Endodermal cell (in vitro differentiated cells): ENCODE measurements at regions not wholly inside any gene's neighbourhood (a gene's known extent, or its start where the extent isn't known, plus 50 kb on each side); places are given as distances from the start of the nearest gene placed in this dataset.

ENCODE experiments used
- DNase-seq: peaks from one replicate; pipeline ENCODE4 v3.0.0-alpha.2; 2017
- H3K27ac ChIP-seq: 2 replicates; pipeline ENCODE4 v1.5.1; 2013; ENCODE audit warnings: mild to moderate bottlenecking, low read depth, low read length, moderate library complexity
- H3K27me3 ChIP-seq: 2 replicates; pipeline ENCODE4 v1.6.1; 2013; ENCODE audit warnings: mild to moderate bottlenecking, low read length, moderate library complexity; ENCODE audit not compliant: insufficient read depth, control insufficient read depth, poor library complexity, severe bottlenecking
- H3K36me3 ChIP-seq: 2 replicates; pipeline ENCODE4 v1.7.0; 2013; ENCODE audit warnings: mild to moderate bottlenecking, low read length, moderate library complexity; ENCODE audit not compliant: control insufficient read depth, insufficient read depth
- H3K4me1 ChIP-seq: one replicate; pipeline ENCODE4 v1.7.0; 2013; ENCODE audit warnings: low read length; ENCODE audit not compliant: control insufficient read depth, insufficient read depth
- H3K4me3 ChIP-seq: 2 replicates; pipeline ENCODE4 v1.5.1; 2013; ENCODE audit warnings: mild to moderate bottlenecking, low read length, moderate library complexity
- H3K9ac ChIP-seq: 2 replicates; pipeline ENCODE4 v1.6.1; 2013; ENCODE audit warnings: mild to moderate bottlenecking, low read length, moderate library complexity; ENCODE audit not compliant: poor library complexity, severe bottlenecking; ENCODE audit errors: extremely low read depth
- H3K9me3 ChIP-seq: 2 replicates; pipeline ENCODE4 v1.6.1; 2013; ENCODE audit warnings: mild to moderate bottlenecking, low read length, moderate library complexity; ENCODE audit not compliant: control insufficient read depth
- H3K27ac Mint-ChIP-seq: 2 replicates; pipeline ENCODE4 v1.8.0; 2020; ENCODE audit warnings: mixed read lengths
- H3K27me3 Mint-ChIP-seq: 2 replicates; pipeline ENCODE4 v1.8.0; 2021; ENCODE audit warnings: mild to moderate bottlenecking, mixed read lengths; ENCODE audit not compliant: insufficient read depth
- H3K36me3 Mint-ChIP-seq: 2 replicates; pipeline ENCODE4 v1.8.0; 2020; ENCODE audit warnings: low read depth, mixed read lengths
- H3K4me1 Mint-ChIP-seq: 2 replicates; pipeline ENCODE4 v1.8.0; 2020; ENCODE audit warnings: mixed read lengths
- H3K4me3 Mint-ChIP-seq: 2 replicates; pipeline ENCODE4 v1.8.0; 2020; ENCODE audit warnings: mild to moderate bottlenecking, moderate library complexity, mixed read lengths
- H3K9me3 Mint-ChIP-seq: 2 replicates; pipeline ENCODE4 v1.8.0; 2020; ENCODE audit warnings: mild to moderate bottlenecking, mixed read lengths
- CTCF ChIP-seq: fragments of 200-600 bp; sonication (generic); conservative IDR thresholded peaks from 2 replicates; pipeline ENCODE4 v1.5.0; 2021; ENCODE audit warnings: antibody characterized with exemption, mild to moderate bottlenecking
- WGBS, 2 experiments: methylation state at CpG; one replicate each; pipeline versions ENCODE4 v1.1.5 to v1.1.7; 2013; ENCODE audit warnings: missing lambda C conversion rate in 2 of 2, mixed read lengths in 1 of 2; ENCODE audit not compliant: insufficient coverage in 1 of 2, insufficient read length in 1 of 2; 5-methylcytosine and 5-hydroxymethylcytosine counted together

- Histone ChIP-seq H3K27me3 (no peaks in the 10 kb centered on the region), H3K36me3 (no peaks in the 10 kb centered on the region), H3K27ac (no peak overlapping the region), H3K4me1 (no peaks in the 10 kb centered on the region), H3K4me3 (no peak overlapping the region), H3K9ac (no peak overlapping the region), H3K9me3 (peaks cover 13% of the 10 kb centered on the region)
- Mint-ChIP-seq H3K36me3 (no peaks in the 10 kb centered on the region), H3K27me3 (no peaks in the 10 kb centered on the region), H3K9me3 (peaks cover 8% of the 10 kb centered on the region), H3K4me1 (no peaks in the 10 kb centered on the region), H3K27ac (no peak overlapping the region), H3K4me3 (no peak overlapping the region)
- no peak for TF ChIP-seq CTCF
- DNase-seq, result no peak
Measured at GRCh38 chr13:90116121-90116520, 1231.4 kb upstream of the MIR17HG start.

- peak; percentile 52 for DNase-seq
Measured at GRCh38 chr13:90118467-90119071, 1228.9 kb upstream of the MIR17HG start.

GRCh38 chr13:90120026-90120425 lies 1227.5 kb upstream of the MIR17HG start:
- Histone ChIP-seq H3K9ac (no peak overlapping the region), H3K4me1 (no peaks in the 10 kb centered on the region), H3K36me3 (no peaks in the 10 kb centered on the region), H3K27me3 (no peaks in the 10 kb centered on the region), H3K4me3 (no peak overlapping the region), H3K27ac (no peak overlapping the region), H3K9me3 (peaks cover 13% of the 10 kb centered on the region)
- Mint-ChIP-seq H3K36me3 (no peaks in the 10 kb centered on the region), H3K27ac (no peak overlapping the region), H3K4me3 (no peak overlapping the region), H3K9me3 (peaks cover 5% of the 10 kb centered on the region), H3K4me1 (no peaks in the 10 kb centered on the region), H3K27me3 (no peaks in the 10 kb centered on the region)
- 100% methylated on average over 1 of the region's 1 CpG; no CpG with 5 or more reads in 1 of the 2 experiments for WGBS, 2 experiments
- TF ChIP-seq CTCF, result no peak
- DNase-seq, result no peak

More at GRCh38 chr13:90118467-90119071, 1228.9 kb upstream of the MIR17HG start:
- no peak for TF ChIP-seq CTCF
- H3K36me3 Mint-ChIP-seq, result no peaks in the 10 kb centered on the region
- H3K4me1 ChIP-seq, result no peaks in the 10 kb centered on the region
- peaks cover 5% of the 10 kb centered on the region for H3K9me3 Mint-ChIP-seq
- no peak overlapping the region for H3K9ac ChIP-seq
- peaks cover 13% of the 10 kb centered on the region for H3K9me3 ChIP-seq
- H3K27ac Mint-ChIP-seq, result no peak overlapping the region
- H3K27me3 ChIP-seq, result no peaks in the 10 kb centered on the region
- no peaks in the 10 kb centered on the region for H3K4me1 Mint-ChIP-seq
- WGBS, 2 experiments, result 90 to 94% methylated on average over 3 to 6 of the region's 6 CpGs
- H3K4me3 ChIP-seq, result no peak overlapping the region
- H3K36me3 ChIP-seq, result no peaks in the 10 kb centered on the region
- H3K27me3 Mint-ChIP-seq, result no peaks in the 10 kb centered on the region
- H3K27ac ChIP-seq, result no peak overlapping the region
- H3K4me3 Mint-ChIP-seq, result no peak overlapping the region
